GM19463 (cell line): ENCODE measurements at regions not wholly inside any gene's neighbourhood (a gene's known extent, or its start where the extent isn't known, plus 50 kb on each side); places are given as distances from the start of the nearest gene placed in this dataset.
A peak's percentile ranks its signal among the peaks of the same experiment; 100 is the strongest.
"Not testable (repeated sequence)": the region's sequence is repeated elsewhere in the genome, so short reads cannot be mapped to it uniquely, and the experiment has no call there.

Source experiments
- ATAC-seq: cut with Tn5 transposase; IDR thresholded peaks from one replicate; pipeline ENCODE4 v1.9.1; 2021; ENCODE audit warnings: mild to moderate bottlenecking, moderate library complexity; ENCODE audit not compliant: unreplicated experiment

DNA sequence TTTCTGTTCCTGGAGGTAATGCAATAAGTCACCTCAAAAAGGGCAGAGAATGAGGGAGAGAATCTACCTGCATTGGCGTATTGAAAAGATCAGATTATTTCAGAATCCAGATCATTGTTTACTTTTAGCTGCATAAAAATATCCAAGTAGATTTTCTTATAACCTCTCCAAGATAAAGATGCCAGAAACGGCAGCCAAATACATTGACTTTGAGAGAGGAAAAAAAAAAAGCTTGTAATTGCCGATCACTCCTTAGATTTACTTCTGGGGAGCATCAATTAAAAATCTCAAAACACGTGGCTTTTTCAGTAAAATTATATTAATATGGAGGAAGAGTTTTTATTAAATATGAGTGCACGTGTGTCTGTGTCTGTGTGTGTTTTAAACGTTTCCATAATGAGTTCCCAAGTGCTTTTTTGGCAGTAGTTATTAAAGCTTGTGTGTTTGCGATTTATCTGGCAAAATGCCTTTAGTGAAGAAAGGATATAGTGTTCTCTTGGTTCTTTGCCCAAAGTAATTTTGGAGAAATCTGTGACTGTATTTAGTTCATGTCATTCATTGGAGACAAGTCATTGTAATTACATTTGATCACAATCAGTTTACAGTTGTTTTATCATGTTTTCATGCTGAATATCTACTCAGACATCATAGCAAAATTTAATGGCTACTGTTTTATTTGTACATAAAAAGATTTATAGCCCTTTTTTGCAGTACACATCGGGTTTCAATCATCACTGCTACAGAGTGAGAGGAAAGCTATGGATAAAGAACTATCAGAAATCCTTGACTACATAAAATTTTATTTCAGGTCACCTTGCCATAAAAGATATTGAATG lies 176.1 kb downstream of the TM9SF2 start:
- ATAC-seq, result no peak

DNA sequence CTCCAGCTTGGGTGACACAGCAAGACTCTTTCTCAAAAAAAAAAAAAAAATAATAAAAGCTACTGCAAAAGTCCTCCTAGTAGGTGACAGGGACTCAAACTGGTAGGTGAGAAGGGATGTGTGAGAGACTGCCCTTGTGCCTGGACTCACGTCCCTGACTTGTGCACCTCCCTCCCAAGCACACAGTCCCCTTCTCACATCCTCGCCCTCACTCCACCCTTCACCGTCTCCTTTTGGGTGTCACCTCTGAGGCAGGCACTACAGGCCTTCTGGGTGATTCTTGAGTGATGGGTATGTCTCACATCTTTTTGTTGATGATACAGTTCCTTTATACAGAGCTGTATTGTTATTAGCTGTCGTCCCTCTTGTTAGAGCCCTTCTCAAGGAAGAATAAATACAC lies 170.5 kb downstream of the TM9SF2 start:
- no peak for ATAC-seq

- not testable (repeated sequence) for ATAC-seq
These were observed 167.8 kb downstream of the TM9SF2 start for GRCh38 chr13:99669096-99669495.

- ATAC-seq, result no peak
These were observed 165.0 kb downstream of the TM9SF2 start for GRCh38 chr13:99666146-99666805.

GRCh38 chr13:99665711-99666110 lies 164.4 kb downstream of the TM9SF2 start:
- ATAC-seq, result no peak

- no peak for ATAC-seq
These were observed 162.6 kb downstream of the TM9SF2 start for GRCh38 chr13:99663908-99664307.

GRCh38 chr13:99663185-99663825 lies 162.0 kb downstream of the TM9SF2 start:
- no peak for ATAC-seq

DNA sequence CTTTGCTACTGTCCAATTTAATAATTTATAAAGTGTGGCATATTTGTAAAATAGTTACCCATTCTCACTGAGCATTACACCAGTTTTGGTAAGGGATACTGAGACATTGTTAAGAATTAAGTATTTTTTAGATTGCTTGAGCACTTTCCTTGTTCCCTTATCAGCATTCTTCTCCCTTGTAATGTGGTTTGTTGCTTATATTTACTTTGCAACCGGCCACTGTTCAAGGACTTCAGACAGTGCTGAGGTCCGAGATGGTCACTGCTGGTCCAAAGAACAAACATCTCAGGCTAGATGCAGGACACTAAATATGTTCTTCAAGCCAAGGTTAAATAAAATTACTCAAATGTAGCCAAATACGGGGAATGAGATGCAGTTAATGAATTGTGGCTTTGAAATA lies 161.4 kb downstream of the TM9SF2 start:
- ATAC-seq, result no peak

GRCh38 chr13:99661791-99662190 lies 160.5 kb downstream of the TM9SF2 start:
- no peak for ATAC-seq

DNA sequence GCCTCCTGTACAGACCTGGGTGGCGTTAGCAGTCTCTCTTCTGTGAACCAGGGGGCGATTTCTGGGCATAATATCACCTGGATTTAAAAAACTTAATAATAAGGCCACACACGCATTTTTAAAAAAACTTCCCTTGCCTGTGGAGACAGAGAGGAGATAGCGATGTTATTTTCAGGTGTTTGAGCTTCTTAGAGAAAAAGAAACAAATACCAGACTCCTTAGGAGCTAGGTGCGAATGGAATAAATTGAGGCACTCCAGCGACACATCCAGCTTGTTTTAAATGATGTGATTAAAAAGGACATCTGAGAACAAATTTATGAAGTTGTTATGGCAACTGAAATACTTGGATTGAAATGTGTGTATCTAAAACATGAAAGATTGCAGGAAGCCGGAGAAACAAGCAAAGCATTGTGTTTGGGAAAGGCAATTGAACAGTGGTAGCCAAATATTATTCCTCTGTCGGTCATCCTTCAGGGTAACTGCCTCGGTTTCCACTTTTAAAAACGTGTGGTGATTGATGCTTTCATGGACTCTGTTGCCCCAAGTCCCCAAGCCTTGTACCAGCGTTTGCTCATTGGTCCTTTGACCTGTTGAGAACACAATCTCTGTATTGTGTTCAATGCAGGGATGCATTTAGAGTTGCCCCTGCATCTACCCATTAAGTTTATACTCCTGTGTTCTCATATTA lies 158.7 kb downstream of the TM9SF2 start:
- ATAC-seq, result no peak

- no peak for ATAC-seq
These were observed 158.0 kb downstream of the TM9SF2 start for GRCh38 chr13:99659226-99659625.

DNA sequence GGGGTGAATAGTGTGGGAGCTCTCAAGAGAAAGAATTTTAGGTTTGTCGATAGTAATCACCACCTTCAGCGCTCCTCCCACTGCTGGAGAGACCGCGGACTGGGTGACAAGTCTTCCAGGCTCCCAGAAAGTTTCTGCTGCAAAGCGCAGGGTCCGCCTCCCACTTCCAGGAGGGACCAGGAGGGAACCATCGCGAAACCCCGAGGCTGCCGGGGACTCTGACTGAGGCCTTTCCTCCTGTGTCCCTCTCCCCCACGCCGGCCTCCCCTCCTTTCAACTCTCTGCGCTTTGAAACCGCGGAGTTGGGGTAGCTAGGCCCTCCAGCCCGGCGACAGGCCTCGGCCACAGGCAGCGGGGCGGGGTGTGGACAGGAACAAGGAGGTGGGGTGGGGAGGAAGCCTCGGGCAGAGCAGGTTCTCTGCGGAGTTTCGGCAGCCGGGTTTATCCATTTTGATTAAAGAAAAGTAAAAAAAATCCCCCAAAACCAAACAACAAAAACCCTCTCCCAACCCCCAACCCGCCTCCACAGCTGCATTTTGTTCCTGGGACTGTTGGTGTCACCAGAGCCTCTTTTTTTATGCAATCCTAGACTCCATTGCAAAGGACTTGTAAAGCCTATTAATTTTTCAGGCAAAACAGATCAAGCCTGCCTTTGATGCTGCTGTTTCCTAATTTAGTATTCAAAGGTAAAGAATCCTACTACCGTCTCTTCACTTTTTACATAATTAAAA lies 157.2 kb downstream of the TM9SF2 start:
- no peak for ATAC-seq

DNA sequence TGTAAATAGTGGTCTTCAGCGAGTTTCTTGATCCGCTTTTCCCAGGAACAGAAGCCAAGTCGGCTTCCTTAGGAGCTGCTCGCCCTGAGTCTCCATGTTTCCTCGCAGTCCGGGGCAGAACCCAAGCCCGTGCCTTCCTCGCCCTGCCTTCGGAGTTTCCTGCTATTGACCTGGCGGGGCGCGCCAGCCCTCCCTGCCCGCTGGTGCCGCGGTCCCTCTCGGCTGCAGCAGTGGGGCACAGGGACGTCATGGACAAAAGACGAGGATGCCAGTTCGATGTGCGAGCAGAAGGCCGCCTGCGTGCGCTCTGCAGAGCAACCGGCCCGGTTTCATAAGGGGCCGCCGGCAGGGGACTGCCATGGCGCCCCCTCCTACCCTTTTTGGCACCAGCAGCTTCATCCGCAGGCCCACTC lies 156.6 kb downstream of the TM9SF2 start:
- ATAC-seq, result no peak

DNA sequence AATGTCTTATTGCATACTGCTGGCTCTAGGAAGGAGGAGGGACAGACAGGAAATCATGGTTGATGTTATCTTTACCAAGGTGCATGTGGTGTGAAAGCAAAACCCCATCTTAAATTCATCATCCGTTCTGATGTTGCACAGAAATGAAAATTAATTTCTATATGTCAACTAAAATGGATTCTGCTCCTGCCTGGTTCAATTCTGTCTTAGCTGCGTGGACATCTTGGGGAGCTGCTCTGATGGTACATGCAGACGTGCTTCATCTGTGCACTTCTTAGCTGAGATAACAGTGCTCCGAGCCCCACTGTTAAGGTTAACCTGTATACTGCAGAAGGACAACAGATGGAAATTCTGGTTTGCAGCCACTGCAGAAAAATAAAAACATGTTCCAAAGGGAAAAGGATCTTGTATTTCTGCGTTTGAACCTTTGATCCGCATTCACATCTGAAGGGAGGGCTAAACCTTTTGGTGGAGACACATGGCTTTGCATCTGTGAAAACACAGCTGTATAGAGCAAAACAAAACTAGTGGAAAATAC lies 155.6 kb downstream of the TM9SF2 start:
- no peak for ATAC-seq

DNA sequence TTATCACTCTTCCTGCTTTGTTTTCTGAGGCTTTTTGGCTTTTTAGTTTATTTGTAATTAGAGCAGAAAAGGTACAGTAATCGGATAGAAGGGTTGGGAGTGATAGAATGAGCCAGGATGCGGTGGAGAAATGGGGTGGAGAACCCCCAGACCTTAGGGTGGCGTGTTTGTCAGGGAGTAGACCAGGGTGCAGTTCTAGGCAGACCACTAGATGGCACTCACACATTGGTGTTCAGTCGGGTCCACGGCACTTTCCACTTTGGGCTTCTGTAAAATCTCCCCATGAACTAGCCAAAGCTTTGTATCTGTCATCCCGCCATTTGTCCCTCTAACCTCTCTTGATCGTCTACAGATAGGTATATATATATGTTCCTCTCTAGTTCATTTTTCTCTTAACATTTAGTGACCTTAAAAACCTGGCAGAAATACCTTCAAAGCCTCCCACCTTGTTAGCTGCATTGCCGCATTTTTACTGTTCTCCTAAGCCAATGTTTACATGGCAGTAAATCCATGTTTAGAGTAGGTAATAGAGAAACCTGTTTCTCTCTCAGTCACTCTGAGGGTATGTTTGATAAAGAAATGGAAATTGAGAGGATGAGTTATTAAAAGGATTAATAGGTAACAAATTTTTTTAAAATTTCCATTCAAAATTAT lies 154.9 kb downstream of the TM9SF2 start:
- ATAC-seq, result peak; percentile 45

DNA sequence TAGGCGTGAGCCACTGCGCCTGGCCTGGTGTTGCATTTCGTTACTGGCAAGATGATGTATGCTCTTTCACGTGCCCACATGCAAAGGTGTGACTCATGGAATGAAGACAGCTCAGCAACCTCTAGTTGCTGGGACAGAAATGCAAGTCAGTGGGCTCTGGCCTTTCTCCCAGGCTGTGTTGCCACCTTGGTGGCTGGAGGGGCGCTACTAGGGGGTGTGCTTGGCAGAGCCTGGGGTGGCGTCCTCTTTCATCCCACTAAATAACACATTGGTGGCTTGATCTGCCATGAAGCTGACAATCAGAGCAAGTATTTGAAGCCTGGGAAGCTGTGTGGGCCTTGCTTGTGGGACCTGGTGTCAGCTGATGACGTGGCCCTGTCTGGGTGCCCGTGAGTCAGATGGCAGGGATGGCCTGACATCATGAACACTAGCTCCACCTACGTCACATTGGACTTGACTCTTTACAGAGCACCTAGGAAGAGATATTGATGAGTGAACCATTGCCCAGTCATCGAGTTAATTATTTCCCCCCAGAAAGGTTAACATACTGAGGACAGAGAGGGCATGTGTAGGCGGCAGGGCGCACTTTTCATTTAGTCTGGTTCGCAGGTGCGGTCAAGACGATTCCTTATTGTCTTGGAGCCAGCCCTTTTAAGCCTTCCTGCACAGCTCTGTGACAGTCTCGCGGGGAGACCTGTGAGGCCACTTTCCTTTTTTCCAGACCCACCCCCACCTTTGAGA lies 154.2 kb downstream of the TM9SF2 start:
- peak; percentile 70 for ATAC-seq

GRCh38 chr13:99654076-99654475 lies 152.8 kb downstream of the TM9SF2 start:
- no peak for ATAC-seq

GRCh38 chr13:99653526-99653925 lies 152.3 kb downstream of the TM9SF2 start:
- ATAC-seq, result no peak

- no peak for ATAC-seq
These were observed 151.6 kb downstream of the TM9SF2 start for GRCh38 chr13:99652901-99653300.
